Keratinocyte (primary cell): ENCODE measurements at regions not wholly inside any gene's neighbourhood (a gene's known extent, or its start where the extent isn't known, plus 50 kb on each side); places are given as distances from the start of the nearest gene placed in this dataset.

Experiments used
- CTCF ChIP-seq, 3 experiments: IDR thresholded peaks in 1 of 3; conservative IDR thresholded peaks in 1 of 3; optimal IDR thresholded peaks in 1 of 3; 2 replicates in 2 of 3; 3 replicates in 1 of 3; pipeline versions ENCODE3 to v1.5.1; 2011; ENCODE audit warnings: low read length in 3 of 3, mild to moderate bottlenecking in 3 of 3, moderate library complexity in 2 of 3, control low read depth in 1 of 3, inconsistent platforms in 1 of 3; ENCODE audit not compliant: insufficient read depth in 2 of 3; ENCODE audit errors: extremely low read depth in 1 of 3
- EZH2 ChIP-seq: IDR thresholded peaks from one replicate; pipeline ENCODE4 v1.6.1; 2012; ENCODE audit warnings: inconsistent platforms, mild to moderate bottlenecking, low read length, moderate library complexity

- TF ChIP-seq CTCF (optimal IDR thresholded peaks at IDR 0.05 in 1 of 3, IDR thresholded peaks at IDR 0.05 in 1 of 3, conservative IDR thresholded peaks at IDR 0.05 in 1 of 3; ENCODE audit: extremely low read depth in 1 of 3, insufficient read depth in 2 of 3, low read length in 3 of 3) (no peak), EZH2 (no peak)
These were observed 59.4 kb upstream of the MKI67 start for GRCh38 chr10:128185627-128186026.
